ENCODE measurements at regions not wholly inside any gene's neighbourhood (a gene's known extent, or its start where the extent isn't known, plus 50 kb on each side); places are given as distances from the start of the nearest gene placed in this dataset.

GRCh38 chr2:64394153-64394552 is 59.8 kb upstream of the LGALSL start:
- H3K4me1 Mint-ChIP-seq (ENCODE audit: low read depth), result peaks cover 2% of the 10 kb centered on the region
- no peak for DNase-seq (ENCODE audit: low spot score)
- intact Hi-C loops (cut with micrococcal nuclease), result no loop called here
- peaks cover 11% of the 10 kb centered on the region for H3K9me3 Mint-ChIP-seq
- no peak overlapping the region for H3K27ac Mint-ChIP-seq
- no peak overlapping the region for H3K4me3 Mint-ChIP-seq (ENCODE audit: low read depth)
- peaks cover 4% of the 10 kb centered on the region for H3K27me3 Mint-ChIP-seq (ENCODE audit: low read depth)
- H3K36me3 Mint-ChIP-seq (ENCODE audit: low read depth), result no peaks in the 10 kb centered on the region

- no peak overlapping the region for H3K4me3 Mint-ChIP-seq (ENCODE audit: low read depth)
- intact Hi-C loops (cut with micrococcal nuclease), result no loop called here
- H3K9me3 Mint-ChIP-seq, result peaks cover 2% of the 10 kb centered on the region
- H3K36me3 Mint-ChIP-seq (ENCODE audit: low read depth), result no peaks in the 10 kb centered on the region
- H3K27me3 Mint-ChIP-seq (ENCODE audit: low read depth), result peaks cover 3% of the 10 kb centered on the region
- H3K4me1 Mint-ChIP-seq (ENCODE audit: low read depth), result peaks cover 3% of the 10 kb centered on the region
- no peak for DNase-seq (ENCODE audit: low spot score)
- H3K27ac Mint-ChIP-seq, result no peak overlapping the region
Observed at GRCh38 chr2:64396001-64396400, 58.0 kb upstream of the LGALSL start.

GRCh38 chr2:64396551-64396950 is 57.4 kb upstream of the LGALSL start:
- Mint-ChIP-seq H3K36me3 (ENCODE audit: low read depth) (no peaks in the 10 kb centered on the region), H3K9me3 (no peaks in the 10 kb centered on the region), H3K4me1 (ENCODE audit: low read depth) (peaks cover 3% of the 10 kb centered on the region), H3K27me3 (ENCODE audit: low read depth) (peaks cover 3% of the 10 kb centered on the region), H3K27ac (no peak overlapping the region), H3K4me3 (ENCODE audit: low read depth) (no peak overlapping the region)
- intact Hi-C loops (cut with micrococcal nuclease), result no loop called here
- no peak for DNase-seq (ENCODE audit: low spot score)

- no peak for DNase-seq (ENCODE audit: low spot score)
- H3K27ac Mint-ChIP-seq, result no peak overlapping the region
- peaks cover 3% of the 10 kb centered on the region for H3K4me1 Mint-ChIP-seq (ENCODE audit: low read depth)
- no peaks in the 10 kb centered on the region for H3K9me3 Mint-ChIP-seq
- peaks cover 1% of the 10 kb centered on the region for H3K27me3 Mint-ChIP-seq (ENCODE audit: low read depth)
- intact Hi-C loops (cut with micrococcal nuclease), result no loop called here
- H3K36me3 Mint-ChIP-seq (ENCODE audit: low read depth), result no peaks in the 10 kb centered on the region
- H3K4me3 Mint-ChIP-seq (ENCODE audit: low read depth), result no peak overlapping the region
Observed at GRCh38 chr2:64398516-64399129, 55.3 kb upstream of the LGALSL start.

- DNase-seq (ENCODE audit: low spot score), result no peak
- no peak overlapping the region for H3K27ac Mint-ChIP-seq
- peaks cover 1% of the 10 kb centered on the region for H3K27me3 Mint-ChIP-seq (ENCODE audit: low read depth)
- H3K9me3 Mint-ChIP-seq, result no peaks in the 10 kb centered on the region
- intact Hi-C loops (cut with micrococcal nuclease), result no loop called here
- no peaks in the 10 kb centered on the region for H3K36me3 Mint-ChIP-seq (ENCODE audit: low read depth)
- no peak overlapping the region for H3K4me3 Mint-ChIP-seq (ENCODE audit: low read depth)
- H3K4me1 Mint-ChIP-seq (ENCODE audit: low read depth), result peaks cover 3% of the 10 kb centered on the region
Observed at GRCh38 chr2:64399521-64399920, 54.4 kb upstream of the LGALSL start.

- no peaks in the 10 kb centered on the region for H3K36me3 Mint-ChIP-seq (ENCODE audit: low read depth)
- H3K9me3 Mint-ChIP-seq, result no peaks in the 10 kb centered on the region
- DNase-seq (ENCODE audit: low spot score), result no peak
- intact Hi-C loops (cut with micrococcal nuclease), result no loop called here
- peaks cover 1% of the 10 kb centered on the region for H3K27me3 Mint-ChIP-seq (ENCODE audit: low read depth)
- no peak overlapping the region for H3K4me3 Mint-ChIP-seq (ENCODE audit: low read depth)
- H3K4me1 Mint-ChIP-seq (ENCODE audit: low read depth), result peaks cover 3% of the 10 kb centered on the region
- H3K27ac Mint-ChIP-seq, result no peak overlapping the region
Observed at GRCh38 chr2:64400105-64400728, 53.7 kb upstream of the LGALSL start.

GRCh38 chr2:64400733-64401528 is 53.0 kb upstream of the LGALSL start:
- intact Hi-C loops (cut with micrococcal nuclease), result no loop called here
- H3K36me3 Mint-ChIP-seq (ENCODE audit: low read depth), result no peaks in the 10 kb centered on the region
- H3K27ac Mint-ChIP-seq, result no peak overlapping the region
- no peak overlapping the region for H3K4me3 Mint-ChIP-seq (ENCODE audit: low read depth)
- peaks cover 1% of the 10 kb centered on the region for H3K27me3 Mint-ChIP-seq (ENCODE audit: low read depth)
- no peak for DNase-seq (ENCODE audit: low spot score)
- H3K9me3 Mint-ChIP-seq, result no peaks in the 10 kb centered on the region
- peaks cover 3% of the 10 kb centered on the region for H3K4me1 Mint-ChIP-seq (ENCODE audit: low read depth)

- H3K4me1 Mint-ChIP-seq (ENCODE audit: low read depth), result peaks cover 3% of the 10 kb centered on the region
- no peak overlapping the region for H3K4me3 Mint-ChIP-seq (ENCODE audit: low read depth)
- no peak overlapping the region for H3K27ac Mint-ChIP-seq
- no peaks in the 10 kb centered on the region for H3K9me3 Mint-ChIP-seq
- intact Hi-C loops (cut with micrococcal nuclease), result no loop called here
- no peaks in the 10 kb centered on the region for H3K36me3 Mint-ChIP-seq (ENCODE audit: low read depth)
- peaks cover 1% of the 10 kb centered on the region for H3K27me3 Mint-ChIP-seq (ENCODE audit: low read depth)
- no peak for DNase-seq (ENCODE audit: low spot score)
Observed at GRCh38 chr2:64401529-64401880, 52.5 kb upstream of the LGALSL start.

GRCh38 chr2:64402876-64403275 is 51.1 kb upstream of the LGALSL start:
- Mint-ChIP-seq H3K9me3 (no peaks in the 10 kb centered on the region), H3K36me3 (ENCODE audit: low read depth) (no peaks in the 10 kb centered on the region), H3K27me3 (ENCODE audit: low read depth) (peaks cover 5% of the 10 kb centered on the region), H3K4me1 (ENCODE audit: low read depth) (peaks cover 3% of the 10 kb centered on the region), H3K4me3 (ENCODE audit: low read depth) (no peak overlapping the region), H3K27ac (no peak overlapping the region)
- no peak for DNase-seq (ENCODE audit: low spot score)
- intact Hi-C loops (cut with micrococcal nuclease), result no loop called here

GRCh38 chr2:64403426-64403825 is 50.5 kb upstream of the LGALSL start:
- Mint-ChIP-seq H3K36me3 (ENCODE audit: low read depth) (no peaks in the 10 kb centered on the region), H3K27me3 (ENCODE audit: low read depth) (peaks cover 5% of the 10 kb centered on the region), H3K9me3 (no peaks in the 10 kb centered on the region), H3K27ac (no peak overlapping the region), H3K4me3 (ENCODE audit: low read depth) (no peak overlapping the region), H3K4me1 (ENCODE audit: low read depth) (peaks cover 3% of the 10 kb centered on the region)
- DNase-seq (ENCODE audit: low spot score), result no peak
- intact Hi-C loops (cut with micrococcal nuclease), result no loop called here

GRCh38 chr2:64404002-64404731 is 49.8 kb upstream of the LGALSL start:
- Mint-ChIP-seq H3K27ac (no peak overlapping the region), H3K27me3 (ENCODE audit: low read depth) (peaks cover 5% of the 10 kb centered on the region), H3K4me3 (ENCODE audit: low read depth) (no peak overlapping the region), H3K9me3 (no peaks in the 10 kb centered on the region), H3K36me3 (ENCODE audit: low read depth) (no peaks in the 10 kb centered on the region), H3K4me1 (ENCODE audit: low read depth) (peaks cover 1% of the 10 kb centered on the region)
- no peak for DNase-seq (ENCODE audit: low spot score)
- intact Hi-C loops (cut with micrococcal nuclease), result no loop called here
